Neural crest cell (in vitro differentiated cells): ENCODE measurements at regions not wholly inside any gene's neighbourhood (a gene's known extent, or its start where the extent isn't known, plus 50 kb on each side); places are given as distances from the start of the nearest gene placed in this dataset.

Experiments
- DNase-seq: peaks from one replicate; pipeline ENCODE4 v3.0.0; 2021; ENCODE audit warnings: low read depth, mixed read lengths, low spot score
- H3K27ac Mint-ChIP-seq: one replicate; pipeline ENCODE4 v1.8.0; 2021; ENCODE audit warnings: mild to moderate bottlenecking, mixed read lengths; ENCODE audit not compliant: unreplicated experiment
- H3K27me3 Mint-ChIP-seq: 2 replicates; pipeline ENCODE4 v1.8.0; 2021; ENCODE audit warnings: low read depth, mild to moderate bottlenecking, mixed read lengths
- H3K36me3 Mint-ChIP-seq: 2 replicates; pipeline ENCODE4 v1.8.0; 2021; ENCODE audit warnings: low read depth, mild to moderate bottlenecking, mixed read lengths
- H3K4me1 Mint-ChIP-seq: 2 replicates; pipeline ENCODE4 v1.8.0; 2021; ENCODE audit warnings: mixed read lengths
- H3K4me3 Mint-ChIP-seq: one replicate; pipeline ENCODE4 v1.8.0; 2021; ENCODE audit warnings: mild to moderate bottlenecking, mixed read lengths
- H3K9me3 Mint-ChIP-seq: 2 replicates; pipeline ENCODE4 v1.8.0; 2021; ENCODE audit warnings: mixed read lengths
- CTCF ChIP-seq: fragments of 200-600 bp; sonication (generic); conservative IDR thresholded peaks from 2 replicates; pipeline ENCODE4 v1.5.0; 2021; ENCODE audit warnings: antibody characterized with exemption, mild to moderate bottlenecking

- Mint-ChIP-seq H3K4me3 (no peak overlapping the region), H3K36me3 (no peaks in the 10 kb centered on the region)
- TF ChIP-seq CTCF, result no peak
These were observed 61.8 kb upstream of the BCHE start for GRCh38 chr3:165899066-165899465.

DNA sequence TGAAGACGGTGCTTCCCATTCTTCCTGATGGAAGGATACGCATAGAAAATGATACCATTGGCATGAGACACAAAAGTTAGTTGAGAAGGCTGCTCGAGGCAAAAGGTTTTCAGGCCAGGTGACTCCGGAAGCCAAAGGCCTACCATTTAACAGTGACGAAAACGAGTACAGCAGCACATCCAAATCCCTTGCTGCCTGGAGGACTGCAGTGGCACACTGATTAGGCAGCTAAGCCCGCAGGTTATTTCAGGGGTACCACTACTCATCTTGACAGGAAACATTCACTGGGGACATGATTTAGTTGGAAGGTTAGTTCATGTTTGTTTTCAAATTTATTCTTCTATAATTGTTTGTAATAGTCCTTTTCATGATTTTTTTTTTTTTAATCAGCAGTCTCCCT is 59.9 kb upstream of the BCHE start:
- Mint-ChIP-seq H3K4me1 (no peaks in the 10 kb centered on the region), H3K36me3 (no peaks in the 10 kb centered on the region), H3K9me3 (no peaks in the 10 kb centered on the region), H3K27ac (no peak overlapping the region), H3K27me3 (no peaks in the 10 kb centered on the region), H3K4me3 (no peak overlapping the region)
- no peak for DNase-seq
- no peak for TF ChIP-seq CTCF

More at GRCh38 chr3:165899066-165899465, 61.8 kb upstream of the BCHE start:
- no peak overlapping the region for H3K27ac Mint-ChIP-seq
- H3K9me3 Mint-ChIP-seq, result peaks cover 3% of the 10 kb centered on the region
- DNase-seq, result no peak
- H3K27me3 Mint-ChIP-seq, result no peaks in the 10 kb centered on the region
- no peaks in the 10 kb centered on the region for H3K4me1 Mint-ChIP-seq

DNA sequence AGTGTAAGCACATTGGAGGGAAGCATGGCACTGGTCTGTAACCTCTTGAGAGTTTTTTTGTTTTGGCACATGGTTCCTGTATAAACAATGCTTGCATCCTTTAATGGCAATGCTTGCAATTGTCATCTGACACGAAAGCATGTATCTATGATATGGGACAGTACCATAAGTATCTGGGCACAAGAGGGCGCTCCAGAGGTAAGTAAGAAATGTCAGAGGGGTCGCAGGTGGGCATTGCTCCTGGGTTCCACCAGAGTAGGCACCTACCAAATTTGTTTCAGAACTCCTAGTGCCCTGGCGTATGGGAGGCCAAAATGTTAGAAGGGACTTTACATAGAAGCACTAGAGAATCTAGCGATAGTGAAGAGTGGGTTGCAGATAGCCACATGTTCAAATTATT is 58.7 kb upstream of the BCHE start:
- H3K36me3 Mint-ChIP-seq, result no peaks in the 10 kb centered on the region
- no peaks in the 10 kb centered on the region for H3K27me3 Mint-ChIP-seq

GRCh38 chr3:165892565-165892964 is 55.3 kb upstream of the BCHE start:
- H3K27ac Mint-ChIP-seq, result no peak overlapping the region
- no peak for DNase-seq
- TF ChIP-seq CTCF, result no peak

More for the DNA sequence above, 58.7 kb upstream of the BCHE start:
- Mint-ChIP-seq H3K4me3 (no peak overlapping the region), H3K4me1 (no peaks in the 10 kb centered on the region), H3K9me3 (no peaks in the 10 kb centered on the region), H3K27ac (no peak overlapping the region)
- peak; percentile 50 for TF ChIP-seq CTCF
- DNase-seq, result peak; percentile 29

More at GRCh38 chr3:165892565-165892964, 55.3 kb upstream of the BCHE start:
- Mint-ChIP-seq H3K4me3 (no peak overlapping the region), H3K27me3 (no peaks in the 10 kb centered on the region), H3K9me3 (no peaks in the 10 kb centered on the region), H3K4me1 (no peaks in the 10 kb centered on the region), H3K36me3 (no peaks in the 10 kb centered on the region)
